ENCODE measurements at regions not wholly inside any gene's neighbourhood (a gene's known extent, or its start where the extent isn't known, plus 50 kb on each side); places are given as distances from the start of the nearest gene placed in this dataset.
A peak's percentile ranks its signal among the peaks of the same experiment; 100 is the strongest.

DNA sequence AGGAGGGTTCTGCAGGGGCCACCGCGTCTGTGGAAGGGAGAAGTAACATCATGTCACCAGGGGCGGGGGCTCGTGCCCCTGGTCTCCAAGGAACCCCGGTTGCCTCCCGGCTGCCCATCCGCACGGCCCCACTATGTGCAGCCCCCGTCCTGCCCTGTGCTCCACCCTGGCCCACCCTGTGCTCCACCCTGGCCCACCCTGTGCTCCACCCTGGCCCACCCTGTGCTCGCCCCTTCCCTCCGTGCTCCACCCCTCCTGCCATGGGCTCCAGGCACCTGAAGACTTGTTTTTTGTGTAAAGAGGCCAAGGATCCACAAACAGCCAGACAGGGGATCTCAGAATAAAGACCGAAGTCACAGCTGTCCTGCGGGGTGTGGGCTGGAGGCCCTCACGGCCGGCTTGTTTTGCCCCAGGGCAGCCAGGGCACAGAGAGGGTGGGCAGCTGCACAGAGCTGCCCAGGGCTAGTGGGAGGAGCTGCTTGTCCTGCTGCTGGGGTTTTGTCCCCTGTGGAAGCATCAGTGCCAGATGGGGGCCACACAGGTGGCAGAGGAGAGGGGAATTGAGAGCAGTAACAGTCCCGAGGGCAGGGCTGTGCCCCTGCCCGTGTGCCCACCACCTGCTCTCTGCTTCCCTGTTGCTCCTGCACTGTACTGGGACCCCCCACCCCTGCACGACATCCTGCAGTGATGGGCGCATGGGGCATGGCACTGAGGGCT, 147.0 kb upstream of the CIBAR2 start:
- Mint-ChIP-seq H3K4me1 (peaks cover 2% of the 10 kb centered on the region), H3K9me3 (no peaks in the 10 kb centered on the region), H3K4me3 (no peak overlapping the region), H3K27me3 (ENCODE audit: insufficient read depth) (no peaks in the 10 kb centered on the region), H3K36me3 (ENCODE audit: low read depth) (no peaks in the 10 kb centered on the region), H3K27ac (no peak overlapping the region)
- no peaks in the 10 kb centered on the region for H3K36me3 ChIP-seq (ENCODE audit: control insufficient read depth, insufficient read depth, low read length)
- no peaks in the 10 kb centered on the region for H3K9me3 ChIP-seq (ENCODE audit: control insufficient read depth, low read length)
- DNase-seq: no peak
- WGBS, 2 experiments (ENCODE audit: insufficient coverage in 1 of 2, insufficient read length in 1 of 2): 86 to 92% methylated on average over 7 to 19 of the region's 19 CpGs
- no peaks in the 10 kb centered on the region for H3K27me3 ChIP-seq (ENCODE audit: control insufficient read depth, insufficient read depth, low read length, poor library complexity, severe bottlenecking)
- no peak overlapping the region for H3K9ac ChIP-seq (ENCODE audit: extremely low read depth, low read length, poor library complexity, severe bottlenecking)
- no peak overlapping the region for H3K4me3 ChIP-seq (ENCODE audit: low read length)
- peak overlapping the region; percentile 79 for H3K27ac ChIP-seq (ENCODE audit: low read depth, low read length)
- no peaks in the 10 kb centered on the region for H3K4me1 ChIP-seq (ENCODE audit: control insufficient read depth, insufficient read depth, low read length)
- TF ChIP-seq, protein P1, sequence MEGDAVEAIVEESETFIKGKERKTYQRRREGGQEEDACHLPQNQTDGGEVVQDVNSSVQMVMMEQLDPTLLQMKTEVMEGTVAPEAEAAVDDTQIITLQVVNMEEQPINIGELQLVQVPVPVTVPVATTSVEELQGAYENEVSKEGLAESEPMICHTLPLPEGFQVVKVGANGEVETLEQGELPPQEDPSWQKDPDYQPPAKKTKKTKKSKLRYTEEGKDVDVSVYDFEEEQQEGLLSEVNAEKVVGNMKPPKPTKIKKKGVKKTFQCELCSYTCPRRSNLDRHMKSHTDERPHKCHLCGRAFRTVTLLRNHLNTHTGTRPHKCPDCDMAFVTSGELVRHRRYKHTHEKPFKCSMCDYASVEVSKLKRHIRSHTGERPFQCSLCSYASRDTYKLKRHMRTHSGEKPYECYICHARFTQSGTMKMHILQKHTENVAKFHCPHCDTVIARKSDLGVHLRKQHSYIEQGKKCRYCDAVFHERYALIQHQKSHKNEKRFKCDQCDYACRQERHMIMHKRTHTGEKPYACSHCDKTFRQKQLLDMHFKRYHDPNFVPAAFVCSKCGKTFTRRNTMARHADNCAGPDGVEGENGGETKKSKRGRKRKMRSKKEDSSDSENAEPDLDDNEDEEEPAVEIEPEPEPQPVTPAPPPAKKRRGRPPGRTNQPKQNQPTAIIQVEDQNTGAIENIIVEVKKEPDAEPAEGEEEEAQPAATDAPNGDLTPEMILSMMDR (conservative IDR thresholded peaks at IDR 0.05): no peak

DNA sequence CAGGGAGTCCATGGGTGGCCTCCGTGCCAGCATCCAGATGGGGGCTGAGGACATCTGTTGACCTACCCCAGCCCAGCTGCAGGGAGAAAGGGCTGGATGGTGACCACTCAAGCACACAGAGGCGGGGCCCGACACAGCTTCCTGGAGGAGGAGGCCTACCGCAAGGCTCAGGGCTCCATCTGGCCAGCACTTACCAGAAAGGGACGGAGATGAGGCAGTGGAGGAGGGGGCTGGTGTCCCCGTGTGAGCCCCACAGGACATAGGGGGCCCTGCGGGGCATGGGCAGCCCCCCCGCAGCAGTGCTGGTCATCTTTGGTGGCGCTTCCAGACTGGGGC, 147.5 kb upstream of the CIBAR2 start:
- H3K27ac Mint-ChIP-seq: no peak overlapping the region
- H3K27ac ChIP-seq (ENCODE audit: low read depth, low read length): peak overlapping the region; percentile 79
- TF ChIP-seq, protein P1 (conservative IDR thresholded peaks at IDR 0.05): no peak
- no peaks in the 10 kb centered on the region for H3K9me3 Mint-ChIP-seq
- H3K9ac ChIP-seq (ENCODE audit: extremely low read depth, low read length, poor library complexity, severe bottlenecking): no peak overlapping the region
- no peaks in the 10 kb centered on the region for H3K36me3 Mint-ChIP-seq (ENCODE audit: low read depth)
- no peaks in the 10 kb centered on the region for H3K9me3 ChIP-seq (ENCODE audit: control insufficient read depth, low read length)
- no peaks in the 10 kb centered on the region for H3K36me3 ChIP-seq (ENCODE audit: control insufficient read depth, insufficient read depth, low read length)
- WGBS, 2 experiments (ENCODE audit: insufficient coverage in 1 of 2, insufficient read length in 1 of 2): 67 to 89% methylated on average over 7 to 9 of the region's 9 CpGs
- no peaks in the 10 kb centered on the region for H3K27me3 Mint-ChIP-seq (ENCODE audit: insufficient read depth)
- H3K4me1 ChIP-seq (ENCODE audit: control insufficient read depth, insufficient read depth, low read length): no peaks in the 10 kb centered on the region
- DNase-seq: no peak
- no peaks in the 10 kb centered on the region for H3K27me3 ChIP-seq (ENCODE audit: control insufficient read depth, insufficient read depth, low read length, poor library complexity, severe bottlenecking)
- no peak overlapping the region for H3K4me3 Mint-ChIP-seq
- peaks cover 2% of the 10 kb centered on the region for H3K4me1 Mint-ChIP-seq
- no peak overlapping the region for H3K4me3 ChIP-seq (ENCODE audit: low read length)

DNA sequence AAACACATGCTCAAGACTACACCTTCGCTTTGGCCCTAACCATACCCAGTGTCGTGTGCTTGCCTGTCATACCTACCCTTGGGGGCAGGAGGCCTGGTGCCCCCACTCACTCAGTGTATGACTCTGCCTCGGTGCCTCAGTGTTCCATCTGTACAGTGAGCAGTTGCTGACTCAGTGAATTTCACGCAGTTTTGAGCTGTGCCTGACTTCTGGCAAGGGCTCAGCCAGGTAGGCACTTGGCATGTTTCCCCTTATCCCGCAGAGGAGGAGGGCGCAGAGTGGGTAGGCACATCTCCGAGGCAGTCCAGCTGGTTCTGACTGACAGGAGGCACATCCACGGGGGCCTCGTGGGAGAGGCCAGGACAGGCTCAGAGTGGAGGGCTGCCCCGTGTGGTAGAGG, 148.9 kb upstream of the CIBAR2 start:
- Mint-ChIP-seq H3K27me3 (ENCODE audit: insufficient read depth) (no peaks in the 10 kb centered on the region), H3K4me1 (peaks cover 2% of the 10 kb centered on the region), H3K27ac (no peak overlapping the region), H3K4me3 (no peak overlapping the region), H3K9me3 (no peaks in the 10 kb centered on the region), H3K36me3 (ENCODE audit: low read depth) (no peaks in the 10 kb centered on the region)
- WGBS, 2 experiments (ENCODE audit: insufficient coverage in 1 of 2, insufficient read length in 1 of 2): 91 to 96% methylated on average over 9 to 10 of the region's 10 CpGs
- Histone ChIP-seq H3K36me3 (ENCODE audit: control insufficient read depth, insufficient read depth, low read length) (no peaks in the 10 kb centered on the region), H3K27ac (ENCODE audit: low read depth, low read length) (no peak overlapping the region), H3K9ac (ENCODE audit: extremely low read depth, low read length, poor library complexity, severe bottlenecking) (no peak overlapping the region), H3K27me3 (ENCODE audit: control insufficient read depth, insufficient read depth, low read length, poor library complexity, severe bottlenecking) (no peaks in the 10 kb centered on the region), H3K4me3 (ENCODE audit: low read length) (no peak overlapping the region), H3K9me3 (ENCODE audit: control insufficient read depth, low read length) (no peaks in the 10 kb centered on the region), H3K4me1 (ENCODE audit: control insufficient read depth, insufficient read depth, low read length) (no peaks in the 10 kb centered on the region)
- TF ChIP-seq, protein P1 (conservative IDR thresholded peaks at IDR 0.05): no peak
- no peak for DNase-seq

All from endodermal cell (in vitro differentiated cells).